ENCODE measurements at regions not wholly inside any gene's neighbourhood (a gene's known extent, or its start where the extent isn't known, plus 50 kb on each side); places are given as distances from the start of the nearest gene placed in this dataset.

GRCh38 chr5:67896311-67896929 lies 319.1 kb upstream of the PIK3R1 start:
- TF ChIP-seq POLR2AphosphoS5 (IDR thresholded peaks at IDR 0.05; ENCODE audit: low read depth, low read length) (no peak), CTCF (IDR thresholded peaks at IDR 0.05 in 2 of 3, conservative IDR thresholded peaks at IDR 0.05 in 1 of 3; ENCODE audit: borderline replicate concordance in 1 of 3, insufficient read depth in 1 of 3, low read depth in 2 of 3, low read length in 2 of 3) (no peak), ZBTB33 (IDR thresholded peaks at IDR 0.05; ENCODE audit: extremely low read depth, insufficient replicate concordance, low read length) (no peak), EZH2 (IDR thresholded peaks at IDR 0.05) (no peak), RAD21 (IDR thresholded peaks at IDR 0.05; ENCODE audit: low read depth) (no peak), POLR2A (IDR thresholded peaks at IDR 0.05; ENCODE audit: borderline replicate concordance, extremely low read depth, insufficient read depth, insufficient read length) (no peak), ZNF274 (IDR thresholded peaks at IDR 0.05; ENCODE audit: low read depth, low read length) (no peak), CBX3 (IDR thresholded peaks at IDR 0.05; ENCODE audit: low read depth) (no peak), EZH2phosphoT487 (IDR thresholded peaks at IDR 0.05; ENCODE audit: borderline replicate concordance) (no peak), MAX (IDR thresholded peaks at IDR 0.05) (no peak), ZFX (IDR thresholded peaks at IDR 0.05) (no peak), ATF3 (IDR thresholded peaks at IDR 0.05) (no peak), SIN3A (IDR thresholded peaks at IDR 0.05; ENCODE audit: low read depth) (no peak)
